ENCODE measurements at regions not wholly inside any gene's neighbourhood (a gene's known extent, or its start where the extent isn't known, plus 50 kb on each side); places are given as distances from the start of the nearest gene placed in this dataset.

- DNase-seq (ENCODE audit: low spot score, unreplicated experiment), result no peak
- H3K27ac Mint-ChIP-seq, result no peak overlapping the region
- no peaks in the 10 kb centered on the region for H3K9me3 Mint-ChIP-seq (ENCODE audit: low read depth)
- H3K36me3 Mint-ChIP-seq (ENCODE audit: insufficient read depth), result no peaks in the 10 kb centered on the region
- TF ChIP-seq CTCF (IDR thresholded peaks at IDR 0.05; ENCODE audit: unreplicated experiment), result no peak
- H3K27me3 Mint-ChIP-seq, result no peaks in the 10 kb centered on the region
- peaks cover 16% of the 10 kb centered on the region for H3K4me1 Mint-ChIP-seq (ENCODE audit: low read depth)
- H3K4me3 Mint-ChIP-seq (ENCODE audit: low read depth), result no peak overlapping the region
Observed at GRCh38 chr14:39861696-39862095, 429.5 kb upstream of the FBXO33 start.

GRCh38 chr14:39861229-39861600, 429.0 kb upstream of the FBXO33 start:
- Mint-ChIP-seq H3K36me3 (ENCODE audit: insufficient read depth) (no peaks in the 10 kb centered on the region), H3K27ac (no peak overlapping the region), H3K27me3 (no peaks in the 10 kb centered on the region), H3K4me3 (ENCODE audit: low read depth) (no peak overlapping the region), H3K4me1 (ENCODE audit: low read depth) (peaks cover 16% of the 10 kb centered on the region), H3K9me3 (ENCODE audit: low read depth) (no peaks in the 10 kb centered on the region)
- TF ChIP-seq CTCF (IDR thresholded peaks at IDR 0.05; ENCODE audit: unreplicated experiment), result no peak
- DNase-seq (ENCODE audit: low spot score, unreplicated experiment), result no peak

- no peak overlapping the region for H3K27ac Mint-ChIP-seq
- H3K4me3 Mint-ChIP-seq (ENCODE audit: low read depth), result no peak overlapping the region
- H3K4me1 Mint-ChIP-seq (ENCODE audit: low read depth), result peaks cover 16% of the 10 kb centered on the region
- no peaks in the 10 kb centered on the region for H3K9me3 Mint-ChIP-seq (ENCODE audit: low read depth)
- no peak for DNase-seq (ENCODE audit: low spot score, unreplicated experiment)
- H3K27me3 Mint-ChIP-seq, result no peaks in the 10 kb centered on the region
- TF ChIP-seq CTCF (IDR thresholded peaks at IDR 0.05; ENCODE audit: unreplicated experiment), result no peak
- H3K36me3 Mint-ChIP-seq (ENCODE audit: insufficient read depth), result no peaks in the 10 kb centered on the region
Observed at GRCh38 chr14:39860596-39861228, 428.5 kb upstream of the FBXO33 start.

GRCh38 chr14:39859314-39859713, 427.1 kb upstream of the FBXO33 start:
- Mint-ChIP-seq H3K27ac (no peak overlapping the region), H3K9me3 (ENCODE audit: low read depth) (no peaks in the 10 kb centered on the region), H3K27me3 (no peaks in the 10 kb centered on the region), H3K36me3 (ENCODE audit: insufficient read depth) (no peaks in the 10 kb centered on the region), H3K4me3 (ENCODE audit: low read depth) (no peak overlapping the region), H3K4me1 (ENCODE audit: low read depth) (peaks cover 16% of the 10 kb centered on the region)
- TF ChIP-seq CTCF (IDR thresholded peaks at IDR 0.05; ENCODE audit: unreplicated experiment), result no peak
- no peak for DNase-seq (ENCODE audit: low spot score, unreplicated experiment)

GRCh38 chr14:39857376-39858055, 425.3 kb upstream of the FBXO33 start:
- no peak for DNase-seq (ENCODE audit: low spot score, unreplicated experiment)
- peaks cover 16% of the 10 kb centered on the region for H3K4me1 Mint-ChIP-seq (ENCODE audit: low read depth)
- no peak overlapping the region for H3K4me3 Mint-ChIP-seq (ENCODE audit: low read depth)
- H3K9me3 Mint-ChIP-seq (ENCODE audit: low read depth), result no peaks in the 10 kb centered on the region
- no peaks in the 10 kb centered on the region for H3K27me3 Mint-ChIP-seq
- no peak overlapping the region for H3K27ac Mint-ChIP-seq
- no peak for TF ChIP-seq CTCF (IDR thresholded peaks at IDR 0.05; ENCODE audit: unreplicated experiment)
- no peaks in the 10 kb centered on the region for H3K36me3 Mint-ChIP-seq (ENCODE audit: insufficient read depth)

All from progenitor cell of endocrine pancreas (in vitro differentiated cells).